ENCODE measurements at regions not wholly inside any gene's neighbourhood (a gene's known extent, or its start where the extent isn't known, plus 50 kb on each side); places are given as distances from the start of the nearest gene placed in this dataset.

GRCh38 chr3:161690299-161690620 is 193.7 kb downstream of the OTOL1 start:
- TF ChIP-seq HOXD13 (CRISPR knock-in tag; IDR thresholded peaks at IDR 0.05; ENCODE audit: borderline replicate concordance) (no peak), MYNN (tag by site-specific recombination; IDR thresholded peaks at IDR 0.05; ENCODE audit: borderline replicate concordance) (no peak), CTCF (tag by site-specific recombination; IDR thresholded peaks at IDR 0.05) (no peak), ZBTB49 (tag by site-specific recombination; IDR thresholded peaks at IDR 0.05; ENCODE audit: low read depth) (no peak), TSHZ1 (tag by site-specific recombination; IDR thresholded peaks at IDR 0.05; ENCODE audit: borderline replicate concordance) (no peak), ZNF18 (tag by site-specific recombination; IDR thresholded peaks at IDR 0.05) (no peak), GLIS2 (tag by site-specific recombination; IDR thresholded peaks at IDR 0.05) (no peak), REST (tag by site-specific recombination; IDR thresholded peaks at IDR 0.05) (no peak), YY1 (tag by site-specific recombination; IDR thresholded peaks at IDR 0.05) (no peak), ZNF121 (tag by site-specific recombination; IDR thresholded peaks at IDR 0.05) (no peak), ZNF248 (tag by site-specific recombination; IDR thresholded peaks at IDR 0.05) (no peak)
